ENCODE measurements at regions not wholly inside any gene's neighbourhood (a gene's known extent, or its start where the extent isn't known, plus 50 kb on each side); places are given as distances from the start of the nearest gene placed in this dataset.

DNA sequence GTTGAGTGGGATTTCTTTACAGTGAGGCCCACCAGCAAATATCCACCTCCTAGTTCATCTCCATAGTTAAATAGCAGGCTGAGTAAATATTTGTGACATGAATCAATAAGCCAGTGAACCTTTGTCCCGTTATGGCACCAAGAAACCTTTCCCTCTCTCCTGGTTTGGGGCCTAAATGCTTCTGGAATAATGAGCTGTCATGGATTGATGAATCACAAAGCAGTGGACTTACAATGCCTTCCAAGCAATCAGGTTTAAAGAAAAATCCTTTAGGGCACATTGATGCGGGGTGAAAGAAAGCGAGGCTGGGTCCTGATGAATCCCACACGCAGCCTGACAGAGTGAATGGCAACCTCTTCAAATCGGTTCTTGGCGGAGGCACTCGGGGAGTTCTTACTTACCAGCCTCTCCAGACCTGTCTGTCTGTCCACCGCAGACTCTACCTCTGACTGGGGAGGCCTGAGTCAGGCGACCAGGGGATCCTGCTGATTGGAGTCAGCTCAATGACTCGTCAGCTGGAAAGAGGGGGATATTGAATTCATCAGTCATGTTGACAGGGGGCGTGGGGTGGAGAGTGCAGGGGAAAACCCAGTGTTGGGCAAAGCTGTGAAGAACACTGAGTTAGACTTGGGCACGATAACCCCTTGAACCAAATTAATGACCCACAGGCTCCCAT, 247.3 kb downstream of the PLPP3 start:
- no peak for TF ChIP-seq CTCF (IDR thresholded peaks at IDR 0.05; ENCODE audit: control extremely low read depth in 1 of 3, insufficient read depth in 1 of 3, low read depth in 1 of 3, low read length in 3 of 3)
- TF ChIP-seq KDM1A (IDR thresholded peaks at IDR 0.05; ENCODE audit: borderline replicate concordance, low read length): no peak
- TF ChIP-seq, protein P1, sequence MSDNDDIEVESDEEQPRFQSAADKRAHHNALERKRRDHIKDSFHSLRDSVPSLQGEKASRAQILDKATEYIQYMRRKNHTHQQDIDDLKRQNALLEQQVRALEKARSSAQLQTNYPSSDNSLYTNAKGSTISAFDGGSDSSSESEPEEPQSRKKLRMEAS (IDR thresholded peaks at IDR 0.05): no peak
- no peak for TF ChIP-seq EZH2 (IDR thresholded peaks at IDR 0.05; ENCODE audit: low read depth, low read length, severe bottlenecking)
- TF ChIP-seq, protein P2, sequence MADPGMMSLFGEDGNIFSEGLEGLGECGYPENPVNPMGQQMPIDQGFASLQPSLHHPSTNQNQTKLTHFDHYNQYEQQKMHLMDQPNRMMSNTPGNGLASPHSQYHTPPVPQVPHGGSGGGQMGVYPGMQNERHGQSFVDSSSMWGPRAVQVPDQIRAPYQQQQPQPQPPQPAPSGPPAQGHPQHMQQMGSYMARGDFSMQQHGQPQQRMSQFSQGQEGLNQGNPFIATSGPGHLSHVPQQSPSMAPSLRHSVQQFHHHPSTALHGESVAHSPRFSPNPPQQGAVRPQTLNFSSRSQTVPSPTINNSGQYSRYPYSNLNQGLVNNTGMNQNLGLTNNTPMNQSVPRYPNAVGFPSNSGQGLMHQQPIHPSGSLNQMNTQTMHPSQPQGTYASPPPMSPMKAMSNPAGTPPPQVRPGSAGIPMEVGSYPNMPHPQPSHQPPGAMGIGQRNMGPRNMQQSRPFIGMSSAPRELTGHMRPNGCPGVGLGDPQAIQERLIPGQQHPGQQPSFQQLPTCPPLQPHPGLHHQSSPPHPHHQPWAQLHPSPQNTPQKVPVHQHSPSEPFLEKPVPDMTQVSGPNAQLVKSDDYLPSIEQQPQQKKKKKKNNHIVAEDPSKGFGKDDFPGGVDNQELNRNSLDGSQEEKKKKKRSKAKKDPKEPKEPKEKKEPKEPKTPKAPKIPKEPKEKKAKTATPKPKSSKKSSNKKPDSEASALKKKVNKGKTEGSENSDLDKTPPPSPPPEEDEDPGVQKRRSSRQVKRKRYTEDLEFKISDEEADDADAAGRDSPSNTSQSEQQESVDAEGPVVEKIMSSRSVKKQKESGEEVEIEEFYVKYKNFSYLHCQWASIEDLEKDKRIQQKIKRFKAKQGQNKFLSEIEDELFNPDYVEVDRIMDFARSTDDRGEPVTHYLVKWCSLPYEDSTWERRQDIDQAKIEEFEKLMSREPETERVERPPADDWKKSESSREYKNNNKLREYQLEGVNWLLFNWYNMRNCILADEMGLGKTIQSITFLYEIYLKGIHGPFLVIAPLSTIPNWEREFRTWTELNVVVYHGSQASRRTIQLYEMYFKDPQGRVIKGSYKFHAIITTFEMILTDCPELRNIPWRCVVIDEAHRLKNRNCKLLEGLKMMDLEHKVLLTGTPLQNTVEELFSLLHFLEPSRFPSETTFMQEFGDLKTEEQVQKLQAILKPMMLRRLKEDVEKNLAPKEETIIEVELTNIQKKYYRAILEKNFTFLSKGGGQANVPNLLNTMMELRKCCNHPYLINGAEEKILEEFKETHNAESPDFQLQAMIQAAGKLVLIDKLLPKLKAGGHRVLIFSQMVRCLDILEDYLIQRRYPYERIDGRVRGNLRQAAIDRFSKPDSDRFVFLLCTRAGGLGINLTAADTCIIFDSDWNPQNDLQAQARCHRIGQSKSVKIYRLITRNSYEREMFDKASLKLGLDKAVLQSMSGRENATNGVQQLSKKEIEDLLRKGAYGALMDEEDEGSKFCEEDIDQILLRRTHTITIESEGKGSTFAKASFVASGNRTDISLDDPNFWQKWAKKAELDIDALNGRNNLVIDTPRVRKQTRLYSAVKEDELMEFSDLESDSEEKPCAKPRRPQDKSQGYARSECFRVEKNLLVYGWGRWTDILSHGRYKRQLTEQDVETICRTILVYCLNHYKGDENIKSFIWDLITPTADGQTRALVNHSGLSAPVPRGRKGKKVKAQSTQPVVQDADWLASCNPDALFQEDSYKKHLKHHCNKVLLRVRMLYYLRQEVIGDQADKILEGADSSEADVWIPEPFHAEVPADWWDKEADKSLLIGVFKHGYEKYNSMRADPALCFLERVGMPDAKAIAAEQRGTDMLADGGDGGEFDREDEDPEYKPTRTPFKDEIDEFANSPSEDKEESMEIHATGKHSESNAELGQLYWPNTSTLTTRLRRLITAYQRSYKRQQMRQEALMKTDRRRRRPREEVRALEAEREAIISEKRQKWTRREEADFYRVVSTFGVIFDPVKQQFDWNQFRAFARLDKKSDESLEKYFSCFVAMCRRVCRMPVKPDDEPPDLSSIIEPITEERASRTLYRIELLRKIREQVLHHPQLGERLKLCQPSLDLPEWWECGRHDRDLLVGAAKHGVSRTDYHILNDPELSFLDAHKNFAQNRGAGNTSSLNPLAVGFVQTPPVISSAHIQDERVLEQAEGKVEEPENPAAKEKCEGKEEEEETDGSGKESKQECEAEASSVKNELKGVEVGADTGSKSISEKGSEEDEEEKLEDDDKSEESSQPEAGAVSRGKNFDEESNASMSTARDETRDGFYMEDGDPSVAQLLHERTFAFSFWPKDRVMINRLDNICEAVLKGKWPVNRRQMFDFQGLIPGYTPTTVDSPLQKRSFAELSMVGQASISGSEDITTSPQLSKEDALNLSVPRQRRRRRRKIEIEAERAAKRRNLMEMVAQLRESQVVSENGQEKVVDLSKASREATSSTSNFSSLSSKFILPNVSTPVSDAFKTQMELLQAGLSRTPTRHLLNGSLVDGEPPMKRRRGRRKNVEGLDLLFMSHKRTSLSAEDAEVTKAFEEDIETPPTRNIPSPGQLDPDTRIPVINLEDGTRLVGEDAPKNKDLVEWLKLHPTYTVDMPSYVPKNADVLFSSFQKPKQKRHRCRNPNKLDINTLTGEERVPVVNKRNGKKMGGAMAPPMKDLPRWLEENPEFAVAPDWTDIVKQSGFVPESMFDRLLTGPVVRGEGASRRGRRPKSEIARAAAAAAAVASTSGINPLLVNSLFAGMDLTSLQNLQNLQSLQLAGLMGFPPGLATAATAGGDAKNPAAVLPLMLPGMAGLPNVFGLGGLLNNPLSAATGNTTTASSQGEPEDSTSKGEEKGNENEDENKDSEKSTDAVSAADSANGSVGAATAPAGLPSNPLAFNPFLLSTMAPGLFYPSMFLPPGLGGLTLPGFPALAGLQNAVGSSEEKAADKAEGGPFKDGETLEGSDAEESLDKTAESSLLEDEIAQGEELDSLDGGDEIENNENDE (IDR thresholded peaks at IDR 0.05; ENCODE audit: insufficient replicate concordance, low read length): no peak
